GM21528 (cell line): ENCODE measurements at regions not wholly inside any gene's neighbourhood (a gene's known extent, or its start where the extent isn't known, plus 50 kb on each side); places are given as distances from the start of the nearest gene placed in this dataset.

Experiments
- ATAC-seq: cut with Tn5 transposase; IDR thresholded peaks from one replicate; pipeline ENCODE4 v1.9.1; 2021; ENCODE audit warnings: mild to moderate bottlenecking, moderate library complexity; ENCODE audit not compliant: unreplicated experiment, low FRiP score

GRCh38 chr1:38283696-38284470 lies 237.3 kb upstream of the POU3F1 start:
- no peak for ATAC-seq

- no peak for ATAC-seq
These were observed 232.6 kb upstream of the POU3F1 start for GRCh38 chr1:38279148-38279547.

DNA sequence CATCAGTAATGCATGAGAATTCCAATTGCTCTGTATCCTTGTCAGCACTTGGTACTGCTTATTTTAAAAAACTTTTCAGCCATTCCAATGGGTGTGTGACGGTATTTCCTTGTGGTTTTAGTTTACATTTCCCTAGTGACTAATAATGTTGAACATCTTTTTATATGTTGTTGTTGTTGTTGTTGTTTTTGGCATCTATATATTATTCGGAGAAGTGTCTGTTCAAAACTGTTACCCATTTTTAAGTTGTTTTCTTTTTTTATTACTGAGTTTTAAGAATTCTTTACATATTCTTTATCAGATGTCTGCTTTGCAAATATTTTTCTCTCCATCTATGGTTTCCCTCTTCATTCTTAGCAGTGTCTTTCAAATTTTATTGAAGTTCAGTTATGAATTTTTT lies 231.1 kb upstream of the POU3F1 start:
- ATAC-seq, result no peak

DNA sequence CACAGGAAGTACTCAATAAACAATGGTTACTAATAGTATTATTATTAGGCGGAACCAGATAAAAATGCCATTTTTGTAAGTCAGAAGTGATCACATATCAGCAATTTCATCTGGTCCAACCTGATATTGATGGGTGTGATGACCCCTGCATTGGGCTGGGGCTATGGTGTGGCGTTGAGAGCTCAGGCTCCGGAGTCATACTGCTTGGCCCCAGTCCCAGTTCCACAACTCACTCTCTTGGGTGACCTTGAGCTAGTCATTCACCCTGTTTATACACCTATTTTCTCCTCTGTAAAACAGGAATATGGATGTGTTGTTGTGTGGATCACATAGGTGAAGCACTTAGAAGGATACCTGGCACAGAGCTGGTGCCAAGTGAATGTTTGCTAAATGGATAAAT lies 229.4 kb upstream of the POU3F1 start:
- no peak for ATAC-seq

- no peak for ATAC-seq
These were observed 228.4 kb upstream of the POU3F1 start for GRCh38 chr1:38274974-38275373.

DNA sequence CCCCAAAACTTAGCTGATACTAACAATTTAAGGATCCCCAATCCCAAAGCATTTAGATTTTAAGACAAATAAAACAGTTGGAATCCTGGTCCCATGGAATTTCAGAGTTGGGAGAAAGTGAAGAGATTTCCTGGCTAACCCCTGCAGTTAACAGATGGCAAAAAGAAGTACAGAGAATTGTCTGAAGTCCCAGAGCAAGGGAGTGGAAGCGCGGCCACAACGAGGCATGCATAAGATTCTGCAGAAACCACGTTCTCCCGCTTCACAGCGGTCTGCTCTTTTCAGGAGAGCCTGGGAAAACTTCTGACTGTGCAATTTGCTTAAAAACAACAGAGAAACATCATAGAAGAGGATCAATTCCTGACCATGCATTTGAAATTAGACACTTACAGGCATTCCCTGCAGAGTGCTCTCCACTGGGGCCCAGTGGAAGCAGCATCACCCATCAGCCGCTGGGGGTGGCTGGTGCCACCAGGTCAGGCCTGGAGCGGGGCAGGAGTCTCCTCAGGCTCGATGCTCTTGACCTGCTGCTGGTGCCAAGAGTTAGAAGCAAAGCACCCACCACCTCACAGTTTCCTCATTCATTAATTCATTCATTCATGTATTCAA lies 226.7 kb upstream of the POU3F1 start:
- no peak for ATAC-seq

DNA sequence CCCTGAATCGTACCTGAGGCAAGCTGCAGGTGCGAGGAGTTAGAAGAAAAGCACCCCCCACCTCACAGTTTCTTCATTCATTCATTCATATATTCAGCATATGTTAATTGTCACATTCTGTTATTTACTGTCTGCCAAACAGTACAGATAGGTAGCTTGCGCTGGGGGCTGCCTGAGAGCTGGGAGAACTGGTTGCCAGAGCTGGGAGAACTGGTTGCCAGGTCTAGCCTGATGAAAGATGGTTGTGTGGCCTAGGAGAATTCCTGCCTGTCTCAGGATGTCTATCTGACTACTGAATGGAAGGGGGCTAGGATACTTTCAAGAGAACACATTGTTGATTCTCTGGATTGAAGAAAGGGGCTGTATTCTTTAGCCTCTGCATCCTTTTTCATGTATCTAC lies 225.9 kb upstream of the POU3F1 start:
- no peak for ATAC-seq

DNA sequence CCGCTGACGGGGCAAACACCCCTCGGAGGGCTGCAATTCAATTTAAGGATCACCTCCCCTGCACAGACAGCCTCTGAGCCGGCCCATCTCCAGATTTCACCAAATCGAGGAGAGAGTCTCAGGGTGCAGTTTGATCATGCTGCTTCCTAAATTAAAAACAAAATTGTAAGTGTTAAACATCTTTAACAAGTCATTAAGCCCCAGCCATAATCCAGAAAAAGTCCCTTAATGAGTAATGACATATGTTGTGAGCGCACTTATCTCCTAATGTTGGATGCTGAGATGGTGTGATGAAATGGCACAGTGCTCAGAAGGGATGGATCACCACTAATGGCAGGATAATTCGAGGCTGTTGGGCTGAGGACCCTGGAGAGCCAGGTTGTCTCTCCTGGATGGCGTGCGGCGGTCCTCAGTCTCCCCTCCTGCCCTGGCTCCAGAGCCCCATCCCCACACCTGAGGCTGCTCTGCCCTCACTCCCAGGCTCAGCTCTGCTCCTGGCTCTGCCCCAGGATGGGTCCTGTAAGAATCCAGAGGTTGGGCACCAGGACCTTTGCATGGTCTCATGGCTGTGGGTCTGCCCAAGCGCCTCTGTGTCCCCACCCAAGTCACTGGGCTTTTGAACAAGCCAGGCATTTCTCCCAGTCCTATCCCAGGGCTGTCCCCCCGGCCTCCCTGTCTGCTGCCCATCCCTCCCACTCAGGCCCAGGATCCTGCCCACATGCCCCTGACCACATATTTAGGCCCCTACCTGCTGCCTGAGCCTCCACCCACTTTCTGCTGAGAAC lies 224.4 kb upstream of the POU3F1 start:
- ATAC-seq, result no peak

- ATAC-seq, result no peak
These were observed 223.6 kb upstream of the POU3F1 start for GRCh38 chr1:38269923-38270848.

DNA sequence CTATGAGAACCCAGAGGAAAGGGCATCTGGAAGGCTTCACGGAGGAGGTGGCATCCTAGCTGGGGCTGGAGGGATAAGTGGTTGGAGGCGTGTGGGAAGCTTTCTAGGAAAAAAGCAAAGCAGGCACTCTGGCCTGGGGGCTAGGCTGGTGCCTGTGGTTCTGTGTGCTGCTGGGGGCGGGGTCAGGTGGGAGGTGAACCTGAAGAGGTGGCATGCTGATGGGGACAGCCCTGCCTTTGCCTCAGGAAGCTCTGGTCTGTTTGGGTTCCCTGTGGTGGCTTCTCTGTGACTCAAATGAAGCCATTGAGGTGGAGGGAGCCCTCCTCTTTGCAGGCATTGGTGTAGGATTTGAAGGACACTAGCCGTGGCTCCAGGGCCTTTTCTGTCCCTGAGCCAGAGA lies 221.6 kb upstream of the POU3F1 start:
- ATAC-seq, result no peak

DNA sequence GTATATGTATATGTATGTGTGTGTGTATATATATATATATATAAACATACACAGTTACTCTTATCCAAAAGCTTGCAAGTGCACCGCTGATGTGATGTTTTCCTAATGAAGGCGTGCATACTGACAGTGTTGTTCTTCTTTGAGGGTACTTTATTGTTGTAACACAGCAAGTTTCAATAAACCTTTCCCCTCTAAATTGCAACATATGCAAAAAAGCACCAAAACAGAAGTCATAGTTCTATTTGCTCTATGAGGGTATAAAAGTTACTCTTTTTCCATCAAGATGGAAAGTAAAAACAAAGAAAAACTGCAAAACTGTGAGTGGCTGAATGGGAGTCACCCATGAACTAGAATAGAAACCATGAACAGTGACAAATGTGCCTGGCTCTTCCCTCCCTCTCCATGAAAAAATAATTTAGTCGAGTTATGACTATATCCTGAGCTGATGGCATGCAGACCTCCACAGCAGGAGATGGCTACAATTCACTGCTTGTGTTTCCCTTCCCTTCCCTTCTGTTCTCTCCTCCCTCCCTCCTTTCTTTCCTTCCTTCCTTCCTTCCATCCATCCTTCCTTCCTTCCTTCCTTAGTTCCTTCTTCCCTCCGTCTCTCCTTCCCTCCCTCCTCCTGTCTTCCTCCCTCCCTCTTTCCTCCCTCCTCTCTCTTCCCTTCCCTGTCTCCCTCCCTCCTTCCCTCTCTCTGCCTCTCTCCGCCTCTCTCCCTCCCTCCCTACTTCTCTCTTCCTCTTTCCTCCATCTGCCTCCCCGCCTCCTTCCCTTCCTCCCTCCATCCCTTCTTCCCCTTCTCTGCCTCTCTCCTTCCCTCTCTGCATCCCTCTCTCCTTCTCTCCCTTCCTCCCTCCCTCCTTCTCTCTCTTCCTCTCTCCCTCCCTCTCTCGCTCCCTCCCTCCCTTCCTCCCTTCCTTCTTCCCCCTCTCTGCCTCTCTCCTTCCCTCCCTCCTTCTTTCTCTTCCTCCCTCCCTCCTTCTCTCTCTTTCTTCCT lies 220.7 kb upstream of the POU3F1 start:
- no peak for ATAC-seq

DNA sequence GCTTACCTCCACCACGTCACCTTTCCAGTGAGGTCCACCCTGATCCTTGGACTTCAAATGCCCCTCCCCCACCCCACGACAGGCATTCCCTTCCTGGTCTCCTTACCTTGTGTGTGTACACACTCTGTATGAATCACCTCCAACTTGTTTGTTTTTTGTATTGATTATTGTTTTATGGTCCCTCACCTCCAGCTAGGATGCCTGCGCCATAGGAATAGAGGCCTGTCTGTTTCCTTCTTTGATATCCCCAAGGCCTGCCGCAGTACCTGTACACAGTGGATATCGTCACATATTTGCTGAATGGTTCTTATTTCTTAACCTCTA lies 219.6 kb upstream of the POU3F1 start:
- ATAC-seq, result no peak

GRCh38 chr1:38265293-38266196 lies 219.0 kb upstream of the POU3F1 start:
- ATAC-seq, result no peak

- ATAC-seq, result no peak
These were observed 216.8 kb upstream of the POU3F1 start for GRCh38 chr1:38263438-38263837.

GRCh38 chr1:38261574-38261973 lies 215.0 kb upstream of the POU3F1 start:
- ATAC-seq, result no peak

DNA sequence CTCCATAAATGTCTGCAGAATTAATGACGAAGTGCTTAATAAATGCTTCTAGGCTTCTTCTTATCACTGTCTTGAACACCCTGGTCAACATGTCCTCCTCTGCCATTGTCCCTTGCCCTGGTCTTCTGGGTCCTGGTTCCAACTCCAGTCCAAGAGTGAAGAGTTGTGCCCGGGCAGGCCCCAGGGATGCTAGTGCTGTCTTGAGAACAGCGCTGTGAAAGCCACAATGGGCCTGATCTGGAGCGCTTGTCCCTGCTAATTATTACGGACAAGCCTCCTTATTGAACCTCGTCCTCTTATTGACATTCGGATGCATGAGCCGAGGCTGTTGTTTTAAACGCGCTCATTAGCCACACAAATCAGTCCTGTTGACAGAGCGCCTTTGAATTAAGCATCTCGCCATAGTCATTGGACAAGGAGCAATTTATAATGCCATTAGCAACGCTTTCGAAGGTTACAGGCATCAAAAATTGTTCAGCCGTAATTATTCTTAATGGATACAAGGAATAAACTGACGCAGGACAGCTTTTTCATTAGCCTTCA lies 211.6 kb upstream of the POU3F1 start:
- ATAC-seq, result no peak

- ATAC-seq, result no peak
These were observed 210.8 kb upstream of the POU3F1 start for GRCh38 chr1:38257374-38257773.

DNA sequence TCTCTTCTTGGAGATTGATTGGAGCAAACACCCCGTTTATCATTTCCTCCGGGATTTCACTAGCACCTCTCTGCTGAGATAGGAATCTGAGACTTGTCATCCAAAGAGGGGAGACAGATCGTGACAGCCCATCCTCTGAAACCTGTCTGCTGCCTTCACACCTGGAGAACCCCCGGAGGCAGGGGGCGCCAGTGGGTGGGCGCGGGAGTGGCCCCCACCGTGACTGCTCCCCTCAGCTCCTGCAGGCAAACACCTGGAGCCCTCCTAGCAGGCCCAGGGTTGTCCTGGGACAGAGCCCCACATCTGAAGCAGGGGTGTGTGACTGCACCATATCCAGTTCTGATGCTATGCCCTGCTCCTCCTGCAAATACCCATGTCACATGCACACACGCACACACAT lies 209.5 kb upstream of the POU3F1 start:
- no peak for ATAC-seq
